ENCODE measurements at regions not wholly inside any gene's neighbourhood (a gene's known extent, or its start where the extent isn't known, plus 50 kb on each side); places are given as distances from the start of the nearest gene placed in this dataset.

DNA sequence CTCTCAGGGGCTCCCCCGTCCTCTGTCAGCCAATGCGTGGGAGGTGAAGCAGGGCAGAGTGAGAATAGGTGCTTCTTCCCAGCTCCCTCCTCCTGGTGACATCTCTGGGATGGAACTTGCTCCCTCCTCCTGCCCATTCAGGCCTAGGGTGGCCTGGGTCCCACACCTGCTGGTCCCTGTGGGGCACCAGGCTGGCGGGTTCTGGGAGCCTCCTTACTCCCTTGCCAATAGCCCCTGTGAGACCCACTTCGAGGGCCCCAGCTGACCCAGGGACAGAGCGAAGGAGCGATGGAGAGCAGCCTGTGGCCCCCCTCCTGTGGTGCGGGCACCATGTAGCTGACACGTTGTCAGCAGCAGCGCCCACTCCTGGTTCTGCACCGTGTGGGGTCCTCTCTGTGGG lies 512.6 kb downstream of the GLRX3 start:
- Histone ChIP-seq H3K27ac (no peak overlapping the region), H3K27me3 (no peaks in the 10 kb centered on the region), H3K36me3 (no peaks in the 10 kb centered on the region), H3K4me3 (no peak overlapping the region), H3K9me3 (no peaks in the 10 kb centered on the region), H3K4me1 (no peaks in the 10 kb centered on the region)
- WGBS, 2 donors, result 69 to 73% methylated on average over 4 to 7 of the region's 10 CpGs
- DNase-seq, result no peak
- intact Hi-C loops (cut with DNase I), result no loop called here
- TF ChIP-seq, protein P1, sequence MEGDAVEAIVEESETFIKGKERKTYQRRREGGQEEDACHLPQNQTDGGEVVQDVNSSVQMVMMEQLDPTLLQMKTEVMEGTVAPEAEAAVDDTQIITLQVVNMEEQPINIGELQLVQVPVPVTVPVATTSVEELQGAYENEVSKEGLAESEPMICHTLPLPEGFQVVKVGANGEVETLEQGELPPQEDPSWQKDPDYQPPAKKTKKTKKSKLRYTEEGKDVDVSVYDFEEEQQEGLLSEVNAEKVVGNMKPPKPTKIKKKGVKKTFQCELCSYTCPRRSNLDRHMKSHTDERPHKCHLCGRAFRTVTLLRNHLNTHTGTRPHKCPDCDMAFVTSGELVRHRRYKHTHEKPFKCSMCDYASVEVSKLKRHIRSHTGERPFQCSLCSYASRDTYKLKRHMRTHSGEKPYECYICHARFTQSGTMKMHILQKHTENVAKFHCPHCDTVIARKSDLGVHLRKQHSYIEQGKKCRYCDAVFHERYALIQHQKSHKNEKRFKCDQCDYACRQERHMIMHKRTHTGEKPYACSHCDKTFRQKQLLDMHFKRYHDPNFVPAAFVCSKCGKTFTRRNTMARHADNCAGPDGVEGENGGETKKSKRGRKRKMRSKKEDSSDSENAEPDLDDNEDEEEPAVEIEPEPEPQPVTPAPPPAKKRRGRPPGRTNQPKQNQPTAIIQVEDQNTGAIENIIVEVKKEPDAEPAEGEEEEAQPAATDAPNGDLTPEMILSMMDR (IDR thresholded peaks at IDR 0.05), result no peak

DNA sequence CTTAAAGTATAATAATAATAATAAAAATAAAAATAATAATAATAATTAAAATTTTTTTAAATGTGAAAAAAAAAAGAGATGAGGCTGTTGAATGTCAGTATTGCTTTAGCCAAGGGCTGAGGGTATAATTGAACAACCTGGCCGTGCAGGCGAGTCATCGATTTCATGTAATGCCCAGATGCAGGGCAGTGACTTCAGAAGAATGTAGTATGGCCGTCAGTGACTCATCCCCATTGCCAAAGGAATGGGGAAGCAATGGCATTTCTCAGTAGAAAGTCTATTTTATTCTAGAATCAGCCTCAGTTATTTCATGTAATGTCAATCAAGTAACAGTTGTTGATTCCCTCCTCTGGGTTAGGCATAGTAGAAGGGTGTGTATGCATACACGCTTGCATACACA lies 516.4 kb downstream of the GLRX3 start:
- no peaks in the 10 kb centered on the region for H3K9me3 ChIP-seq
- no peak overlapping the region for H3K27ac ChIP-seq
- DNase-seq, result no peak
- 85 to 91% methylated on average over 5 of the region's 5 CpGs for WGBS, 2 donors
- H3K4me1 ChIP-seq, result no peaks in the 10 kb centered on the region
- no peaks in the 10 kb centered on the region for H3K27me3 ChIP-seq
- H3K36me3 ChIP-seq, result no peaks in the 10 kb centered on the region
- no peak overlapping the region for H3K4me3 ChIP-seq
- intact Hi-C loops (cut with DNase I), result no loop called here
- TF ChIP-seq, protein P1 (IDR thresholded peaks at IDR 0.05), result no peak
- no peak for TF ChIP-seq POLR2A (IDR thresholded peaks at IDR 0.05)

- WGBS, 2 donors, result 71 to 94% methylated on average over 8 to 11 of the region's 14 CpGs
- intact Hi-C loops (cut with DNase I), result no loop called here
- Histone ChIP-seq H3K27ac (no peak overlapping the region), H3K4me1 (no peaks in the 10 kb centered on the region), H3K27me3 (no peaks in the 10 kb centered on the region), H3K4me3 (no peak overlapping the region), H3K9me3 (no peaks in the 10 kb centered on the region), H3K36me3 (no peaks in the 10 kb centered on the region)
- TF ChIP-seq POLR2A (IDR thresholded peaks at IDR 0.05), result no peak
- TF ChIP-seq, protein P1 (IDR thresholded peaks at IDR 0.05), result no peak
- DNase-seq, result no peak
These were observed 516.9 kb downstream of the GLRX3 start for GRCh38 chr10:130652964-130653578.

GRCh38 chr10:130654726-130655125 lies 518.5 kb downstream of the GLRX3 start:
- Histone ChIP-seq H3K27ac (no peak overlapping the region), H3K36me3 (no peaks in the 10 kb centered on the region), H3K4me1 (no peaks in the 10 kb centered on the region), H3K9me3 (no peaks in the 10 kb centered on the region), H3K27me3 (no peaks in the 10 kb centered on the region), H3K4me3 (no peak overlapping the region)
- TF ChIP-seq, protein P1 (IDR thresholded peaks at IDR 0.05), result no peak
- no peak for TF ChIP-seq POLR2A (IDR thresholded peaks at IDR 0.05)
- DNase-seq, result no peak
- intact Hi-C loops (cut with DNase I), result no loop called here
- WGBS, 2 donors, result 98 to 100% methylated on average over 1 to 9 of the region's 20 CpGs

DNA sequence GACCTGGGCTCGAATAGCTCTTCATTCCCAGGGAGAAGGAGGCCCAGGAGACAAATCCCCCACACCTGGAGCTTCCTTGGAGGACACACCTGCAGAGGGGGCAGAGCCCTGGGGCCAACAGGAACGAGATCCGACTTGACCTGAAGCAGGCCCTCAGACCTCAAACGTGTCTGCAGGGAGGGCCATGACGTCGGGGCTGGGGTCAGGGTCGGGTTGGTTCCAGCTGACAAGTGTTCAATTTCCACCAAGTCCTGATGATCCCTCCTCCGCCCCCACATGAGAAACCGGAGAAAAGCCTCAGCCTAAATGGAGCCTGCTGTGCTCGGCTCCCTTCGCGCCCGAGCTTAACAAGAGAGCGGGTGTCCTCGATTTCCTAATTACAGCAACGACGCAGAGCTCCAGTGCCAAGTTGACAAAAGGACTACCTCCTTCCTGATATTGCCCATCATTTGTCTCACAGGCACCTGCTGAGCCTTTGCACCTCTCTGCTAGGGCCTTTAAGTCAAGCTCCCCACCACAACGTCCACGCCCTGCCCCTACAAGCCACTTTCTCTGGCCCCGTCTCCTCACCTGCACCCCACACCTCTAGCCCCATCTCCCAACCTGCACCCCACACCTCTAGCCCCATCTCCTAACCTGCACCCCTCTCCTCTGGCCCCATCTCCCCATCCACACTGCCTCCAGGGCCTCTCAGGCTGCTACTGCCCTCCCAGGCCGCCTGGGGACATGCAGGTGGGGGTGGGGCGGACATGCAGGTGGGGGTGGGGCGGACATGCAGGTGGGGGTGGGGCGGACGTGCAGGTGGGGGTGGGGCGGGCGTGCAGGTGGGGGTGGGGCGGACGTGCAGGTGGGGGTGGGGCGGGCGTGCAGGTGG lies 519.4 kb downstream of the GLRX3 start:
- Histone ChIP-seq H3K27me3 (no peaks in the 10 kb centered on the region), H3K36me3 (no peaks in the 10 kb centered on the region), H3K27ac (no peak overlapping the region), H3K9me3 (no peaks in the 10 kb centered on the region), H3K4me1 (no peaks in the 10 kb centered on the region), H3K4me3 (no peak overlapping the region)
- no peak for DNase-seq
- WGBS, 2 donors, result 78 to 92% methylated on average over 13 to 14 of the region's 31 CpGs
- TF ChIP-seq, protein P1 (IDR thresholded peaks at IDR 0.05), result no peak
- no peak for TF ChIP-seq POLR2A (IDR thresholded peaks at IDR 0.05)
- intact Hi-C loops (cut with DNase I), result no loop called here
